IMR-90 (cell line): ENCODE measurements at regions not wholly inside any gene's neighbourhood (a gene's known extent, or its start where the extent isn't known, plus 50 kb on each side); places are given as distances from the start of the nearest gene placed in this dataset.

Experiments
- BHLHE40 ChIP-seq: fragments of 150-350 bp; IDR thresholded peaks from 2 replicates; pipeline ENCODE4 v1.6.1; 2016; ENCODE audit warnings: mild to moderate bottlenecking, low read depth, low read length
- CEBPB ChIP-seq: IDR thresholded peaks from 2 replicates; pipeline ENCODE4 v1.6.1; 2012; ENCODE audit warnings: low read depth, low read length, improper control_type of control experiment
- CHD1 ChIP-seq: IDR thresholded peaks from 2 replicates; pipeline ENCODE4 v1.6.1; 2012; ENCODE audit warnings: low read depth, low read length, improper control_type of control experiment
- CTCF ChIP-seq: conservative IDR thresholded peaks from 2 replicates; pipeline ENCODE4 v1.5.1; 2012; ENCODE audit warnings: mild to moderate bottlenecking, low read depth, low read length, improper control_type of control experiment
- FOS ChIP-seq: fragments of 150-350 bp; IDR thresholded peaks from 2 replicates; pipeline ENCODE4 v1.6.1; 2016; ENCODE audit warnings: low read depth, low read length
- MAZ ChIP-seq: IDR thresholded peaks from 2 replicates; pipeline ENCODE4 v1.6.1; 2012; ENCODE audit warnings: low read depth, mild to moderate bottlenecking, low read length, improper control_type of control experiment, moderate library complexity, borderline replicate concordance
- POLR2A ChIP-seq: IDR thresholded peaks from 2 replicates; pipeline ENCODE4 v1.6.1; 2012; ENCODE audit warnings: mild to moderate bottlenecking, low read depth, low read length
- RAD21 ChIP-seq: IDR thresholded peaks from 2 replicates; pipeline ENCODE4 v1.6.1; 2012; ENCODE audit warnings: low read length, improper control_type of control experiment
- RFX5 ChIP-seq: IDR thresholded peaks from 2 replicates; pipeline ENCODE4 v1.8.0; 2012; ENCODE audit warnings: low read depth, mild to moderate bottlenecking, low read length, moderate library complexity

GRCh38 chr12:66859751-66860440, 181.0 kb upstream of the GRIP1 start:
- TF ChIP-seq FOS (no peak), CTCF (no peak), RAD21 (no peak), CEBPB (no peak), BHLHE40 (no peak), CHD1 (no peak), POLR2A (no peak), RFX5 (no peak), MAZ (no peak)
